HEK293 (cell line): ENCODE measurements at regions not wholly inside any gene's neighbourhood (a gene's known extent, or its start where the extent isn't known, plus 50 kb on each side); places are given as distances from the start of the nearest gene placed in this dataset.

Source experiments
- AEBP2 ChIP-seq: fragments of 450-650 bp; formaldehyde crosslinking; IDR thresholded peaks from 2 replicates; pipeline ENCODE4 v1.5.1; 2016; ENCODE audit warnings: missing biosample characterization, missing genetic modification characterization, borderline replicate concordance
- REPIN1 ChIP-seq: fragments of 450-650 bp; formaldehyde crosslinking; IDR thresholded peaks from 2 replicates; pipeline ENCODE4 v1.5.1; 2017; ENCODE audit warnings: missing biosample characterization, missing genetic modification characterization, low read depth
- REST ChIP-seq: fragments of 450-650 bp; formaldehyde crosslinking; IDR thresholded peaks from 2 replicates; pipeline ENCODE4 v1.5.1; 2016; ENCODE audit warnings: missing biosample characterization, missing genetic modification characterization
- ZNF37A ChIP-seq: fragments of 450-650 bp; IDR thresholded peaks from 2 replicates; pipeline ENCODE4 v1.5.1; 2018; ENCODE audit warnings: missing biosample characterization, missing genetic modification characterization
- ZNF473 ChIP-seq: fragments of 450-650 bp; formaldehyde crosslinking; IDR thresholded peaks from 2 replicates; pipeline ENCODE4 v1.5.1; 2017; ENCODE audit warnings: missing biosample characterization, missing genetic modification characterization
- ZNF521 ChIP-seq: fragments of 450-650 bp; formaldehyde crosslinking; IDR thresholded peaks from 2 replicates; pipeline ENCODE4 v1.5.1; 2017; ENCODE audit warnings: missing biosample characterization, mild to moderate bottlenecking, missing genetic modification characterization
- TF ChIP-seq, protein P1 (sequence below): fragments of 450-650 bp; formaldehyde crosslinking; IDR thresholded peaks from 2 replicates; pipeline ENCODE4 v1.5.1; 2016; ENCODE audit warnings: missing biosample characterization, missing genetic modification characterization
- TF ChIP-seq, protein P2 (sequence below): fragments of 450-650 bp; formaldehyde crosslinking; IDR thresholded peaks from 2 replicates; pipeline ENCODE4 v1.5.1; 2016; ENCODE audit warnings: missing biosample characterization, missing genetic modification characterization
- TF ChIP-seq, protein P3 (sequence below): fragments of 450-650 bp; formaldehyde crosslinking; IDR thresholded peaks from 2 replicates; pipeline ENCODE4 v1.5.1; 2016; ENCODE audit warnings: missing biosample characterization, missing genetic modification characterization

DNA sequence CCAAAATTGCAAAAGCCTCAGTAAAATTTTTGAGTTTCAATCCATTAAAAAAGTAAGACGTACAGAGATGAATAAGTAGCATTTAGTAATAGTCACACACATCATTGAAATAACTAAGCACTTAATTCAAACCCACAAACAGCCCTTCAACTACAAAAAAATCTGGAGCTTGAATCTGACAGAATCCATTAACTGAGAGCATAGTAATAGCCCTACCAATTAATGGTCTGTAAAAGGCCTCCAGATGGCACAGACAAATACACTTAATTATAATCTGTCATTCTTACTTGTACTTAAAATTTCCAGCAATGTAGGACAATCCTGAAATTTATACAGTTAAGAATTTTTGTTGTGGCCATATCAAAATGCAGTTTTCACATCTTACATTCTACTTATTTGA, 246.9 kb downstream of the VGLL3 start:
- TF ChIP-seq, protein P1, sequence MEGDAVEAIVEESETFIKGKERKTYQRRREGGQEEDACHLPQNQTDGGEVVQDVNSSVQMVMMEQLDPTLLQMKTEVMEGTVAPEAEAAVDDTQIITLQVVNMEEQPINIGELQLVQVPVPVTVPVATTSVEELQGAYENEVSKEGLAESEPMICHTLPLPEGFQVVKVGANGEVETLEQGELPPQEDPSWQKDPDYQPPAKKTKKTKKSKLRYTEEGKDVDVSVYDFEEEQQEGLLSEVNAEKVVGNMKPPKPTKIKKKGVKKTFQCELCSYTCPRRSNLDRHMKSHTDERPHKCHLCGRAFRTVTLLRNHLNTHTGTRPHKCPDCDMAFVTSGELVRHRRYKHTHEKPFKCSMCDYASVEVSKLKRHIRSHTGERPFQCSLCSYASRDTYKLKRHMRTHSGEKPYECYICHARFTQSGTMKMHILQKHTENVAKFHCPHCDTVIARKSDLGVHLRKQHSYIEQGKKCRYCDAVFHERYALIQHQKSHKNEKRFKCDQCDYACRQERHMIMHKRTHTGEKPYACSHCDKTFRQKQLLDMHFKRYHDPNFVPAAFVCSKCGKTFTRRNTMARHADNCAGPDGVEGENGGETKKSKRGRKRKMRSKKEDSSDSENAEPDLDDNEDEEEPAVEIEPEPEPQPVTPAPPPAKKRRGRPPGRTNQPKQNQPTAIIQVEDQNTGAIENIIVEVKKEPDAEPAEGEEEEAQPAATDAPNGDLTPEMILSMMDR (tag by site-specific recombination) = no peak
- TF ChIP-seq, protein P2, sequence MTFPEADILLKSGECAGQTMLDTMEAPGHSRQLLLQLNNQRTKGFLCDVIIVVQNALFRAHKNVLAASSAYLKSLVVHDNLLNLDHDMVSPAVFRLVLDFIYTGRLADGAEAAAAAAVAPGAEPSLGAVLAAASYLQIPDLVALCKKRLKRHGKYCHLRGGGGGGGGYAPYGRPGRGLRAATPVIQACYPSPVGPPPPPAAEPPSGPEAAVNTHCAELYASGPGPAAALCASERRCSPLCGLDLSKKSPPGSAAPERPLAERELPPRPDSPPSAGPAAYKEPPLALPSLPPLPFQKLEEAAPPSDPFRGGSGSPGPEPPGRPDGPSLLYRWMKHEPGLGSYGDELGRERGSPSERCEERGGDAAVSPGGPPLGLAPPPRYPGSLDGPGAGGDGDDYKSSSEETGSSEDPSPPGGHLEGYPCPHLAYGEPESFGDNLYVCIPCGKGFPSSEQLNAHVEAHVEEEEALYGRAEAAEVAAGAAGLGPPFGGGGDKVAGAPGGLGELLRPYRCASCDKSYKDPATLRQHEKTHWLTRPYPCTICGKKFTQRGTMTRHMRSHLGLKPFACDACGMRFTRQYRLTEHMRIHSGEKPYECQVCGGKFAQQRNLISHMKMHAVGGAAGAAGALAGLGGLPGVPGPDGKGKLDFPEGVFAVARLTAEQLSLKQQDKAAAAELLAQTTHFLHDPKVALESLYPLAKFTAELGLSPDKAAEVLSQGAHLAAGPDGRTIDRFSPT (tag by site-specific recombination) = no peak
- no peak for TF ChIP-seq AEBP2 (tag by site-specific recombination)
- TF ChIP-seq REST (tag by site-specific recombination) = no peak
- TF ChIP-seq, protein P3, sequence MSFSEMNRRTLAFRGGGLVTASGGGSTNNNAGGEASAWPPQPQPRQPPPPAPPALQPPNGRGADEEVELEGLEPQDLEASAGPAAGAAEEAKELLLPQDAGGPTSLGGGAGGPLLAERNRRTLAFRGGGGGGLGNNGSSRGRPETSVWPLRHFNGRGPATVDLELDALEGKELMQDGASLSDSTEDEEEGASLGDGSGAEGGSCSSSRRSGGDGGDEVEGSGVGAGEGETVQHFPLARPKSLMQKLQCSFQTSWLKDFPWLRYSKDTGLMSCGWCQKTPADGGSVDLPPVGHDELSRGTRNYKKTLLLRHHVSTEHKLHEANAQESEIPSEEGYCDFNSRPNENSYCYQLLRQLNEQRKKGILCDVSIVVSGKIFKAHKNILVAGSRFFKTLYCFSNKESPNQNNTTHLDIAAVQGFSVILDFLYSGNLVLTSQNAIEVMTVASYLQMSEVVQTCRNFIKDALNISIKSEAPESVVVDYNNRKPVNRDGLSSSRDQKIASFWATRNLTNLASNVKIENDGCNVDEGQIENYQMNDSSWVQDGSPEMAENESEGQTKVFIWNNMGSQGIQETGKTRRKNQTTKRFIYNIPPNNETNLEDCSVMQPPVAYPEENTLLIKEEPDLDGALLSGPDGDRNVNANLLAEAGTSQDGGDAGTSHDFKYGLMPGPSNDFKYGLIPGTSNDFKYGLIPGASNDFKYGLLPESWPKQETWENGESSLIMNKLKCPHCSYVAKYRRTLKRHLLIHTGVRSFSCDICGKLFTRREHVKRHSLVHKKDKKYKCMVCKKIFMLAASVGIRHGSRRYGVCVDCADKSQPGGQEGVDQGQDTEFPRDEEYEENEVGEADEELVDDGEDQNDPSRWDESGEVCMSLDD (tag by site-specific recombination) = no peak
- TF ChIP-seq REPIN1 (tag by site-specific recombination) = no peak
- TF ChIP-seq ZNF37A = no peak
- no peak for TF ChIP-seq ZNF473 (tag by site-specific recombination)
- TF ChIP-seq ZNF521 (tag by site-specific recombination) = no peak
